ENCODE measurements at regions not wholly inside any gene's neighbourhood (a gene's known extent, or its start where the extent isn't known, plus 50 kb on each side); places are given as distances from the start of the nearest gene placed in this dataset.
A peak's percentile ranks its signal among the peaks of the same experiment; 100 is the strongest.

- POLR2A ChIA-PET, result interaction anchor here (0.5 to 3.7 kb wide), 13 partner anchors 9 to 246 kb away, joined by 3 to 49 read pairs (median 5); no protein-coding TSS in a partner anchor
- Histone ChIP-seq H3K4me1 (ENCODE audit: insufficient read depth, low read length, poor library complexity, severe bottlenecking) (peaks cover 89% of the 10 kb centered on the region), H3K79me2 (ENCODE audit: insufficient read depth, low read depth, low read length) (no peaks in the 10 kb centered on the region), H3K4me3 (ENCODE audit: low read depth, low read length, poor library complexity, severe bottlenecking) (no peak overlapping the region), H3K9me3 (ENCODE audit: low read length) (peaks cover 7% of the 10 kb centered on the region; the same call in 1 of the 2 replicates), H3K4me2 (ENCODE audit: low read length) (no peak overlapping the region), H3K27ac (ENCODE audit: low read depth, low read length, poor library complexity, severe bottlenecking) (peak overlapping the region; percentile 99), H4K20me1 (ENCODE audit: insufficient read depth, low read length) (no peaks in the 10 kb centered on the region), H2AFZ (ENCODE audit: low read length) (peak overlapping the region; percentile 43; the same call in 1 of the 2 replicates), H3K36me3 (ENCODE audit: insufficient read depth, low read length) (peaks cover 28% of the 10 kb centered on the region), H3K9me2 (ENCODE audit: insufficient read depth, low read length) (no peaks in the 10 kb centered on the region)
- CTCF ChIA-PET (ENCODE audit: unreplicated experiment), result interaction anchor here (1.1 kb wide), 1 partner anchor 27 kb away, joined by 3 read pairs; no protein-coding TSS in a partner anchor
- TF ChIP-seq, protein P1, sequence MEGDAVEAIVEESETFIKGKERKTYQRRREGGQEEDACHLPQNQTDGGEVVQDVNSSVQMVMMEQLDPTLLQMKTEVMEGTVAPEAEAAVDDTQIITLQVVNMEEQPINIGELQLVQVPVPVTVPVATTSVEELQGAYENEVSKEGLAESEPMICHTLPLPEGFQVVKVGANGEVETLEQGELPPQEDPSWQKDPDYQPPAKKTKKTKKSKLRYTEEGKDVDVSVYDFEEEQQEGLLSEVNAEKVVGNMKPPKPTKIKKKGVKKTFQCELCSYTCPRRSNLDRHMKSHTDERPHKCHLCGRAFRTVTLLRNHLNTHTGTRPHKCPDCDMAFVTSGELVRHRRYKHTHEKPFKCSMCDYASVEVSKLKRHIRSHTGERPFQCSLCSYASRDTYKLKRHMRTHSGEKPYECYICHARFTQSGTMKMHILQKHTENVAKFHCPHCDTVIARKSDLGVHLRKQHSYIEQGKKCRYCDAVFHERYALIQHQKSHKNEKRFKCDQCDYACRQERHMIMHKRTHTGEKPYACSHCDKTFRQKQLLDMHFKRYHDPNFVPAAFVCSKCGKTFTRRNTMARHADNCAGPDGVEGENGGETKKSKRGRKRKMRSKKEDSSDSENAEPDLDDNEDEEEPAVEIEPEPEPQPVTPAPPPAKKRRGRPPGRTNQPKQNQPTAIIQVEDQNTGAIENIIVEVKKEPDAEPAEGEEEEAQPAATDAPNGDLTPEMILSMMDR (conservative IDR thresholded peaks at IDR 0.05; ENCODE audit: low read length), result no peak
- no peak for TF ChIP-seq EZH2phosphoT487 (IDR thresholded peaks at IDR 0.05; ENCODE audit: borderline replicate concordance, low read depth, low read length)
- intact Hi-C loops (cut with micrococcal nuclease; ENCODE audit: unreplicated experiment), result no loop called here
- BruUV-seq (replicated peaks), result no TSS peak
- no peak for DNase-seq (ENCODE audit: low spot score)
Measured at GRCh38 chr6:87902383-87902782, 145.3 kb upstream of the SPACA1 start.

DNA sequence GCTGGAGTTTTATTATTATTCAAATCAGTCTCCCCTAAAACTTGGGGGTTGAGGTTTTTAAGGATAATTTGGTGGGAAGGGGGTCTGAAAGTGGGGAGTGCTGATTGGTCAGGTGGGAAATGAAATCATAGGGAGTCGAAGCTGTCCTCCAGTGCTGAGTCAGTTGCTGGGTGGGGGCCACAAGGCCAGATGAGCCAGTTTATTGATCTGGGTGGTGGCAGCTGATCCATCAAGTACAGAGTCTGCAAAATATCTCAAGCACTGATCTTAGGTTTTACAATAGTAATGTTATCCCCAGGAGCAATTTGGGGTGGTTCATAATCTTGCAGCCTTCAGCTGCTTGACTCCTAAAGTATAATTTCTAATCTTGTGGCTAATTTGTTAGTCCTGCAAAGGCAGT lies 146.0 kb upstream of the SPACA1 start:
- Histone ChIP-seq H3K79me2 (ENCODE audit: insufficient read depth, low read depth, low read length) (no peaks in the 10 kb centered on the region), H2AFZ (ENCODE audit: low read length) (peak overlapping the region; percentile 17; the same call in 1 of the 2 replicates), H3K4me2 (ENCODE audit: low read length) (no peak overlapping the region), H3K27ac (ENCODE audit: low read depth, low read length, poor library complexity, severe bottlenecking) (no peak overlapping the region), H3K4me3 (ENCODE audit: low read depth, low read length, poor library complexity, severe bottlenecking) (no peak overlapping the region), H3K9me2 (ENCODE audit: insufficient read depth, low read length) (no peaks in the 10 kb centered on the region), H4K20me1 (ENCODE audit: insufficient read depth, low read length) (no peaks in the 10 kb centered on the region), H3K36me3 (ENCODE audit: insufficient read depth, low read length) (peaks cover 22% of the 10 kb centered on the region), H3K9me3 (ENCODE audit: low read length) (peaks cover 7% of the 10 kb centered on the region; the same call in 1 of the 2 replicates), H3K4me1 (ENCODE audit: insufficient read depth, low read length, poor library complexity, severe bottlenecking) (peaks cover 89% of the 10 kb centered on the region)
- no TSS peak for BruUV-seq (replicated peaks)
- no peak for DNase-seq (ENCODE audit: low spot score)
- intact Hi-C loops (cut with micrococcal nuclease; ENCODE audit: unreplicated experiment), result no loop called here
- ChIA-PET POLR2A (interaction anchor here (0.5 to 3.7 kb wide), 14 partner anchors 8 to 247 kb away, joined by 3 to 49 read pairs (median 5); no protein-coding TSS in a partner anchor), CTCF (ENCODE audit: unreplicated experiment) (interaction anchor here (0.7 to 1.1 kb wide), 5 partner anchors 12 to 28 kb away, joined by 3 to 4 read pairs (median 3); no protein-coding TSS in a partner anchor)
- TF ChIP-seq EZH2phosphoT487 (IDR thresholded peaks at IDR 0.05; ENCODE audit: borderline replicate concordance, low read depth, low read length), result no peak
- TF ChIP-seq, protein P1 (conservative IDR thresholded peaks at IDR 0.05; ENCODE audit: low read length), result no peak

DNA sequence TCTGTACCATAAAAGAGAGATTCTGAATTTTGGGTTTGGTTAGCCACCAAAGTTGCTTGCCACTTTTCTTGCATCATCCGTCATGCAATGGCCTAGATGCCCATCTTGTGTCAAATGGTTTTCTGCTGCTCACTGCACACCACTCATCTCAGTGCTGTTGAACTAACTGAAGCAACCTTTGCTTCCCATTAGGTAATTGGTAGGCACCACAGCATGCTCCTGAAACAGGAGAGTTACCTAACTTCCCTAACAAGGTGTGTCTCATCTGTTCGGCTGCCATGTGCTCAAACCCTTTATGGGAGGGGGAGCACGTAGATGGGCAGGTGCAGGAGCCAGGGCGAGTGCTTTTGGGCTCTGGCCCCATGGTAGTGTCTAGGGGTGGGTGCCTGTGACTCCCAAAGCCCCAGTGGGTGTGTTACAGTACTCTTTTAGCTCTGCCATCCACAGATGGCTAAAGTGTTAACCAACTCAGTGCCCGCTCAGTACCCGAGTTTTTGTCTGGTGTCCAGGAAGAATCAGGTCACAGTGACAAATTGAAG lies 147.4 kb upstream of the SPACA1 start:
- BruUV-seq (replicated peaks), result no TSS peak
- H2AFZ ChIP-seq (ENCODE audit: low read length), result peak overlapping the region; percentile 70; the same call in 1 of the 2 replicates
- POLR2A ChIA-PET, result interaction anchor here (0.6 to 3.7 kb wide), 6 partner anchors 9 to 260 kb away, joined by 3 to 49 read pairs (median 13); no protein-coding TSS in a partner anchor
- no peak for TF ChIP-seq EZH2phosphoT487 (IDR thresholded peaks at IDR 0.05; ENCODE audit: borderline replicate concordance, low read depth, low read length)
- TF ChIP-seq, protein P1 (conservative IDR thresholded peaks at IDR 0.05; ENCODE audit: low read length), result no peak
- no peak overlapping the region for H3K4me3 ChIP-seq (ENCODE audit: low read depth, low read length, poor library complexity, severe bottlenecking)
- H3K36me3 ChIP-seq (ENCODE audit: insufficient read depth, low read length), result peaks cover 16% of the 10 kb centered on the region
- DNase-seq (ENCODE audit: low spot score), result no peak
- no peaks in the 10 kb centered on the region for H3K9me2 ChIP-seq (ENCODE audit: insufficient read depth, low read length)
- CTCF ChIA-PET (ENCODE audit: unreplicated experiment), result no interaction called here
- no peaks in the 10 kb centered on the region for H4K20me1 ChIP-seq (ENCODE audit: insufficient read depth, low read length)
- peaks cover 7% of the 10 kb centered on the region; the same call in 1 of the 2 replicates for H3K9me3 ChIP-seq (ENCODE audit: low read length)
- H3K79me2 ChIP-seq (ENCODE audit: insufficient read depth, low read depth, low read length), result no peaks in the 10 kb centered on the region
- peak overlapping the region; percentile 5 for H3K27ac ChIP-seq (ENCODE audit: low read depth, low read length, poor library complexity, severe bottlenecking)
- no peak overlapping the region for H3K4me2 ChIP-seq (ENCODE audit: low read length)
- H3K4me1 ChIP-seq (ENCODE audit: insufficient read depth, low read length, poor library complexity, severe bottlenecking), result peaks cover 77% of the 10 kb centered on the region
- intact Hi-C loops (cut with micrococcal nuclease; ENCODE audit: unreplicated experiment), result no loop called here
